Hematopoietic multipotent progenitor cell treated with erythropoietin and hydrocortisone succinate and interleukin-3 and kit ligand, for 8 days (in vitro differentiated cells): ENCODE measurements at regions not wholly inside any gene's neighbourhood (a gene's known extent, or its start where the extent isn't known, plus 50 kb on each side); places are given as distances from the start of the nearest gene placed in this dataset.

Source experiments
- DNase-seq: peaks from one replicate; pipeline ENCODE4 v3.0.0-alpha.2; 2015

DNA sequence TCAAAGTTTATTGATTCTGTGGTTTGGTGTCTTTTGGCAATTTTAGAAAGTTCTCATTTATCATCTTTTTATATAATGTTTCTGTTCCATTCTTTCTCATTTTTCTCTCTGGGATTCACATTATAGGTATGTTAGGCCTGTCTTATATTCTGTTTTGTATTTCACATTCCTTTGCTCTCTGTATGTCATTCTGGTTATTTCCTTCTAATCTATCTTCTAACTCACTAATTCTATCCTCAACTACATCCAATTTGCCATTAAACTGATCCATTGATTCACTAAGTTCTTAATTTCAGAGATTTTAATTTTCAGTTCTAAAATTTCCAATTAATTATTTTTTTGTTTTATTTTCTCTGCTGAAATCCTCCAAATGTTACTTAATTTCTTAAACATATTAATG lies 234.8 kb downstream of the FOXD2 start:
- no peak for DNase-seq

DNA sequence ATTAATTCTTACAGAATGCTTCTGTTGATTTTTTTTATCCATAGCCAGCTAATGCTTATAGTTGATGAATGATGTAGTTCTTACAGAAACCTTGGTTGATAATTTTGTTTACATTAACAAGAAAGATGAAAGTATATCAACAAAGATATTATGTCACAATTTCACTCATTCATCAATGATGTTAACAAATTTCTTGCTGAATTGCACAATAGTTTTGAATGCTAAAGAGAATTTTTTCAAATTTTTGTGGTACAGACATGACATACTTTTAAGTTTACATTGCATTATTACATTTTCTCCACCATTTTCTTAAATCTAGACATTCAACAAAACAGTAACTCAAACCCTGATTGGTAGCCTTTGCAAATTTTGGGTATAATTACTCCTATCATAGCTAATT lies 236.3 kb downstream of the FOXD2 start:
- no peak for DNase-seq

DNA sequence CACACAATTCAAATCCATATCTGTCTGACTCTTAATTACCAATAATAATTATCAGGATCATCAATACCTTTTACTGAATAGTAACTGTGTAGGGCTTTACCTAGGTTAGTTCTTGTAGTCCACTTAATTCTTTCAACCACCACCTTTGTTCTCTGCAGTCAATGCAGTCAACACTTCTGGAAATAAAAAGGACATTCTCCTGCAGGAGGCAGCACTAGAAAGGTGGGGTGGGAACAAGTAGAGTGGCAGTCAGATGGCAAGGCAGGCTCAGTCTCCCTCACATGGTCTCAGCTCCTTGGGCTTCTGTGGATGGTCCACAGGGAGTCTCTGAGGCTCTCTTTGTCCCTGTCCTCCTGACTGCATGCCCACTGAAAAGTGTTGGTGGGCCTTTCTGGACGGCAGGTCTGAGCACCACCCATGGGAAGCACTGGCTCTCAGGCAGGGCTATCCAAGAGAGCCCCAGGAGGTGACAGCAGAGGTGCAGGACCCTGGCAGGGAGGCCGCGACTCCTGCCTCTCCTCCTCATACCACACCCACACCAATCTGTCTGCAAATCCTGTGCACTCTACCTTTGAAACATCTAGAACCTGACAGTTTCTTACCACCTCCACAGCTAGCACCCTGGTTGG lies 237.3 kb downstream of the FOXD2 start:
- no peak for DNase-seq

DNA sequence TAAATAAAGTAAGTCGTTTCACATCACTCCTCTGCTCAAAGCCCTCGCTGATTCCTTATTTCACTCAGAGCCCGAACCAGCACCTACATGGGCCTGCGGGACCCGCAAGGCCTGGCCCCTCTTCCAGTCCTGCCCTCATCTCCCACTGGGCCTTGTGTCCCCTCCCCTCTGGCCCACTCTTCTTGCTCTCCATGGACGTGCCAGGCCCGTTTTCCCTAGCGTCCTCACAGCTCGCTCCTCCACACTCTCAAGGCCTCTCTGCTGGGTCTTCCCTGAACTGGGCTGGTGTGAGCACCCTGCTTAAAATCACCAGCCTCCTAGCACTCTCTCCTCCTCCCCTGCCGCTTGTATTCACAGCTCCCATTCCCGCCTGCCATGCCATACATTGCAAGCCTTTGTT lies 237.9 kb downstream of the FOXD2 start:
- DNase-seq, result no peak

DNA sequence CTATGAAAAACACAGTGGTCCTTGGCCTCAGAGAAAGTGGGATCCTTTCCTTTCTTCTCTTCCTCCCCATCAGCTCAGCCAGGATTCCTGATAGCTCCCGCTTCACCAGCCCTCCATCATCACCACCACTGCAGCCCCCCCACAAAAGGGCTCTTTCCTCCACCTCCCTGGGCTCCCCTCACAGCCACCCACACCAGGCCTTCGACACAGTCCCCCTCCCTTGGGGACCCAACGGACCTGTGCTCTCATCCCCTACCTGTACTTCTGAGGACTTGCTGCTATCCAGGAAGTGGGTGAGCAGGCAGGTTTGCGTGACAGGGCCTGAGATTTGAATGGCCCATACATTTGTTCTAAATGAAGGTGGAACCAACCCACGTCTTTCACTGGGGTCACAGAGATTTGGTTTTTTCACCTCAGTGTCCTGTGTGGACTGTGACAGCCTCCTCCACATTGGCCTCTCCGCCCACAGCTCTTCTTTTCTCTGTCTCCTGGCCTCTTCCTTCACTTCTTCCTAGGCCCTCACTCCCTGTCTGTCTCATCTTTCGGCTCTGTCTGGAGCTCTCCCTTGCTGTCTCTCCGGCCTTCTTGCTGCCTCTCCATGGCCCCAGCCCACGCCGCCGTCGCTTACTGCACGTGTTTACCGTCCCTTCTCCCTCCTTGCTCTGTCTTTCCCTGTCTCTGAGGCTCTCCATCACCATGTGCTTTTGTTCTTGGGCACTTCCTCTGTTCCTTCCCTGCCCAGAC lies 238.6 kb downstream of the FOXD2 start:
- no peak for DNase-seq

DNA sequence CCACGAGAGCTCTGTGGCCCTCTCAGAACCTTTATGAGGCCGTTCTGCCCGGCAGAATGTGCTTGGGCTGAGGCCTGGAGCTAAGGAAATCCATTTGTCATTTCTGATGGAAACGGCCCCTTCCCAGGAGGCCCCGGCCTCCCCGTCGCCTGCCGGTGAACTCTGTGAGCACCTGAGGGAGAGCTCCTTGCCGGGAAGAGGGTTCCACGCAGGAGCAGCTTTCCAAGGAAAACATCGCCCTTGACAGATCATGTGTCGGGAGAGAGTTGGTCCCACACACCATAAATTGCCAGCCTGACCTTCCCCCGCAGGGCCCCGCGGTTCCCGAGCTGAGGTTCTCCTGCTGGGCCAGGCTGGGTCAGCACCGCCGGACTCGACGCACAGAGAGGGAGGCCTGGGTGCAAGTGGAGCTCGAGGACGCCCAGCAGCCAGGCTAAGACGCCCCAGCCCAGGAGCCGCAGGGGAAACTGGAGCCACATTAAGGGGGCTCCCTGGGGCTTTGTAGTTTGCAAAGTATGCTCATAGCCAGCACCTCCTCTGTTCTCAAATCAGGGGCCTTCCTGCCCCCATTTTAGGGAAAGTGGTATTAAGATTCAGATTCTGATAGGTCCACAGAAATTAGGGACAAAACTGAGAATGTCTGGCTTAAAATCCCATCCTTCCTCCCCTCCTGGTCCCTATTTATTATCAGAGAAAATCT lies 239.5 kb downstream of the FOXD2 start:
- DNase-seq, result no peak

DNA sequence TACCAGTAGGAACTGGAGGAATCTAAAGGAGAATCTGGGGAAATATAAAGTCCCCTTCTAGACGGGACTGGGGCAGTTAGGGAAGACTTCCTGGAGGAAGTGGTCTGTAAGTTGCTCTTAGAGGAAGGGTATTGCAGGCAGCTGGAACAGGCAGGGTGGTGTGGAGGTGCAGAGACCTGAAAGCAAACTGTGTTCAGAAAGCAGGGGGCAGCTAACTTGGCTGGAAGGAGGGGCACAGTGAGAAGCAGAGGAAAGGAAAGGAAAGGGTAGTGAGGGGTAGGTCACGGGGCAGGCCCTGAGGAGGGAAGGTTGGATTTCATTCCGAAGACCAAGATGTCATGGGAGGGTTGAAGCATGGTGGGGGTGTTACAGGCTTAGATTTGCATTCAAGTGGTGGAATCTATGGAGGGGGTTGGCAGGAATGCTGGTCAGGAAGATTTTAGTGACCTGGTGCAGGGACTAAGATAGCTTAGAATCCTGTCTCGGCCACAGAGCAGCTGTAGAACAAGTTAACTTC lies 240.7 kb downstream of the FOXD2 start:
- DNase-seq, result no peak

DNA sequence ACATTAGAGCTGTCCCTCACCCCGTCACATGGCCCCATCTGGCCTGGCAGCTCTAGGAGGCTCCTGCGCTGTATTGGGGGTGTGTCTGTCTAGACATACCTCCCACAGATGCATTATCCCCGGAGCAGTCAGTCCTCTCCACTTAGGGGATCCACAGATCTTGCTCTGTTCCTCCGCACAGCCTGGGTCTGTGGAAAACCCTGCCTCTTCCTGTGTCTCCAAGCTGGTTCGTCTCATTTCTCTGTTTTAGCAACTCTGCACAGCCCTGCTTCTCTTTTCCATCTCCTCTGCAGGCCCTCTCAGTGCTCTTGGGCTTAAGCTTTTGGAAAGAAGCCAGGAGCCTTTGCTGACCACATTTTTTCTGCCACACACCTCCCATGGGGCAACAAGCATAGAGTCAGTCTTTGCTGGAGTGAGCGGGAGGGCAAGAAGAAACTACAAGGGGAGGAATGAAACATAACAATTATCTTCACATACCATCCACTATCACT lies 241.5 kb downstream of the FOXD2 start:
- DNase-seq, result no peak

DNA sequence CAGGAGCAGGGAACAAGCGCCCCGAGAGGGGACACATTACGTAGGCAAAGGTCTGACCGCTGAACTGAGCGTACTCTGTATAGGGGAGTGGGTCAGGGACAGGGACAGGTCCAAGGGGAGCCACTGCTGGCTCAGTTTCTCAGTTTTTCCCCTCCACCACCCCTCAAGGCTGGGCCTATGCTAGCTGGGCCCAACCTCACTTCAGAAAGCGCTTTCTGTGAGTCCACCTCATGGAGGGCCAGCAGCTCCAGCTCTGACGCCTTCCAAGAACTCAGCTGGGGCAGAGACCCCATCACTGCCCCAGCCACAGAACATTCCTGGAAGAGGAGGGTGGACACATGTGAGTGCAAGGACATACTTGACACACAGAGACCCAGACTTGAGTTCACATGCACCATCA lies 242.0 kb downstream of the FOXD2 start:
- no peak for DNase-seq

DNA sequence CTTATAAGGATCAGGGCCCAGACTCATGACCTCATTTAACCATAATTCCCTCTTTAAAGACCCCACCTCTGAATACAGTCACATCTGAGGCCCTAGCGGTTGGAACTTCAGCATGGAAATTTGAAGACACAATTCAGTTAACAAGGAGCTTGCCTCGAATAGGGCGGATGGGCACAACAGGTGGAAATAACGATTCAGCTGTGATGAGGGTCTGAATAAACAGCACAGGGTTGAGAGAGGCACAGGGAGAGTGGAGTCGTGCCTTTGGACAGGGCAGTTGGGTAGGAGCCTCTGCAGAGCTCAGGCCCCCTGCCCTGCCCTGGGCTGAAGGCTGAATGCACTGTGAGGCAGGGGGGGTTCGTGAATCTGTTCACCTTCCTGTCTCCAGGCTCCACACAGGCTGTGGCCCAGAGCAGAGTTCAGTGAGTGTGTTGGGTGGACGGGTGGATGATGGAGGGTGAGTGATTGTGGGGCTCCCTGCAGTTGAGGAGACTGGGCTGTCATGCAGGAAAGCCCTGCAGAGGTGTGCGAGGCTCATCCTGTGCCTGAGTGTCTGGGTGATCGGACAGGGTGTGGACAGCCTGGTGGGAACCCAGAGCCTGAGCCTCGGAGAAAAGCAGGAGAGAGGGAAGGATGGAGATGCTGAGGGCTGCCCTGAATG lies 243.1 kb downstream of the FOXD2 start:
- no peak for DNase-seq

DNA sequence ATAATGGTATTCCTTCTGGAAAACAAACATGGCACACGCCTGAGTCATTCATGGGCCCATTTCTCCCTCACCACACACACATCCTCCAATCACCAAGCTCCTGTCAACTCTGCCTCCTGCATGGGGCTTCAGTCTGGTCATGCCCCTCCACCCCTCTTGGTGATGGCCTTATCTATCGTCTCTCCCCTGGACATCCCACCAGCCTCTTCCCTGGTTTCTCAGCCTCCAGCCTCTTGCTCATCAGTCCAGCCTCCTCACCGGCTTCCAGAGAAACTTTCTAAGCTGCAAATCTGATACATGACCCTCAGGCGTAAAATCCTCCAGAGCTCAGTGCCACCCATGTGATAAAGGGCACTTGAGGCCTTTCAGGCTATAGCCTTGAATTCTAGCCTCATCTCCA lies 243.9 kb downstream of the FOXD2 start:
- no peak for DNase-seq

DNA sequence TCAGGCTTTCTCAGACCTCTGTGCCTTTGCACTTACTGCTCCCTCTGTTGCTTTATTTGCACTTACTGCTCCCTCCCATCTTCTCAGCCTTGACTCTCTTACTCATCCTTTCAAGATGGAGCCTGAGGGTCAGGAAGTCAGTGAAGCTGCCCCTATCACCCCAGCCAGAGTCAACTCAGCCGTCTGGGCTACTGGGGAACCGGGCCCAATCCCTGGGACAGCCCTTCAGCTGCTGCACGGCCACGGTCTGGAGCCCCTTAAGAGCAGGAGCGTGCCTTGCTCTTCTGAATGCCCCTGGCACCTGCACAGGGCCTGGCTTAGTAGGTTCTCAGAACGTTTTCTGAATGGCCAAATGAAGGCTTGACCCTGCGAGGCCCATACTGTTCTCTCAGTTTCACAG lies 244.4 kb downstream of the FOXD2 start:
- no peak for DNase-seq

DNA sequence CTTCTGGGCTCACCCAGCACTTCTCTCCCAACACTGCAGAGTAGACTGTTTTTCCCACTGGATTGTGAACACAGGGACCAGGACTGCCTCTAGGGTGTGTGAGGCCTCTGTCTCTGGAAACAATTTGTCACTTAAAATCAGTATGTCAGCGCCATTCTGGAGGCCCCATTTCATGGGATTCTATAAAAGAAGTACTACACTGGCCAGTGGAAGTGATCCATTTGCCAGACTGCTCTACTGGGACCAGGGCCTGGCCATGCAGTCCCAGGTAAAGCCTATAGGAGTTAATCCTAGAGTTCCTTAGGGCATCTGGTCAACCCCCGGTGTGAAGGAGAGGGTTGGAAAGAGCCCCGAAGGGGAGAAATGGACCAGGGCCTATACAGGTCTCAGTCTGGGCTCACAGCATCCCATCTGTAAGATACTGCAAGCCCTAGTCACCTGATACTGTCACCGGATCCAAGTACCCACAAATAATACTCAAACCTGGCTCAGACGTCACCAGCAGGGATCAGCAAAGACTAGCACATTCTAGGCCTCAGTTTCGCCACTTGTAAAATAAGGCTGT lies 245.0 kb downstream of the FOXD2 start:
- DNase-seq, result no peak

DNA sequence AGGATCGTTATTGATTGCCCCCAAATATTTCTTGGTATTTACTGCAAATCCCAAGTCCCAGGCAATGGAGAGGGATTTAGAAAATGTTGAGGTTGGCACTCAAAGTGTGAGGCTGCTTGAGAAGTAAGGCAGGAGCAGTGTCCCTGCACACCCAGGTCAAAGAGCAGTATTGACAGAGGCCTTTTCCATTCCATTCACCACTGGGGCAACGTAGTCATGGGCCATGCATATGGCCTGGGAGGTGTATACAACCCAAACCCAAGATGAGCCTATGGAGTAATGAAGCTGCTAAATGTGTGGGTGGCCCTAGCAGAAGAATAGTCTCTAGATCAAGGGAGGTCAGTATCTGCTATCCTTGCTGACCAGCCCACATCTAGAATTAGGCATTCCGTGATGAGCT lies 245.6 kb downstream of the FOXD2 start:
- DNase-seq, result no peak

DNA sequence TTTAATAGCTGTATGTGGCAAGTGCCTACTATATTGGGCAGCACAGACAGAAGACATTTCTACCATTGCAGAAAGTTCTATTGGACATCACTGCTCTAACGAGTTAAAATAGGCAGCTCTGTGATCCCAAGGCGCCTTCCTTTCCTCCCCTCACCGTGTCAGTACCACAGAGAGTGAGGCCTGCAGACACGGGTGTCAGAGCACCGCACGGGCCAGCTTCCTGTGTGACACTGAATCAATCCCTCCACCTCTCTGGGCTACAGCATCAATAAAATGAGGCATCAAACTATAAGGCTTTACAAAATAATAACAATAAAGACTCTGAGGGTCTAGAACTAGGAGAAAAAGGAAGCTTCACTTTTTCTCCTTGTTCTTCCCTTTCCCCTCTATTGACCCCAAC lies 246.7 kb downstream of the FOXD2 start:
- no peak for DNase-seq

DNA sequence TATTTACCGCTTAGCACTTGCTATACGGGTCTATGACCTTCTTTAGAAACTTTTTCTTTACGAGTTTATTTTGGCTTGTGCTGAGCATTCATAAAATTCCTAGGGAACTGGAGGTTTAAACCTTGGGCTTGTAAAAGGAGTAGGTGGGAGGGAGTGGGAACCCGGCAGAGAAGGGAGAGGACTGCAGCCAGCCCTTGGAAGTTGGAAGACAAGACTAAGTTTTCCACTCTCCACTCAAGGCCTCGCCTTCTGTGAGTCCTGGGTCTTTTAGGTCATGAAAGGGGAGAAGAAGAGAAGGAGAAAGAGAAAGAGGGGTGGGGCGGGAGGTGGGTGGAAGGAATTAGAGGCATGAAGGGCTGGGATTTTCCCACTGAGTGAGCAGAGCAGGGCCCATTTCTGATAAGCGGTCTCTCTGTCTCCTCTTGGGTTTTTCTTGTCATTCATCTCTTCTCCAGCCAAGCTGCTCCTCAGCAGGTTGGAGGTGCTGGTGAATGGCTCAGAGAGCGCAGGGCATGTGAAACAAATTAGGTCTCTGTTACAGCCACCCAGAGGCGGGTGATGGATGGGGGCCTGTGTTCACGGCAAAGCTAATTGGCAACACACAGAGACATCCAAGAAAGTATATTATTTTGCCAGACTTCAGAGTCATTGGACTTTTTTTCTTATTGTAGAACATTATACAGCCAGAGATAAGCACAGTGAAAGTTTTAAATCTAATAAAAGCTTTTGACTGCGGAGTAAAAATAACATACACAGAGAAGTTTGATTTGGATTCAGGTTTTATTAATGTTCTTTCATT lies 247.3 kb downstream of the FOXD2 start:
- DNase-seq, result no peak

DNA sequence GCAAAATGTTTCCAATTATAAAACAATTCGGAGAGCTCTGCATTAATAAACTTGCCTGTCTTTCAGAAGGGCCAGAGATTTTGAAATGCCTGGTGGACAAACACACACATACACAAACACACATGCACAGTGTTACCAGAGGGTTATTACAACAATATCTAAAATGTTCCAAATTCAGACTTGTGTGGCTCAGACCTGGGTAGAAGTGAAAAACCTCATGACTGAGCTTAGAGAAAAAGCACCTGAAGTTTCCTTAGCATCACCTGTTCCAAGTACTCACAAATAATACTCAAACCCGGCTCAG lies 247.9 kb downstream of the FOXD2 start:
- no peak for DNase-seq

DNA sequence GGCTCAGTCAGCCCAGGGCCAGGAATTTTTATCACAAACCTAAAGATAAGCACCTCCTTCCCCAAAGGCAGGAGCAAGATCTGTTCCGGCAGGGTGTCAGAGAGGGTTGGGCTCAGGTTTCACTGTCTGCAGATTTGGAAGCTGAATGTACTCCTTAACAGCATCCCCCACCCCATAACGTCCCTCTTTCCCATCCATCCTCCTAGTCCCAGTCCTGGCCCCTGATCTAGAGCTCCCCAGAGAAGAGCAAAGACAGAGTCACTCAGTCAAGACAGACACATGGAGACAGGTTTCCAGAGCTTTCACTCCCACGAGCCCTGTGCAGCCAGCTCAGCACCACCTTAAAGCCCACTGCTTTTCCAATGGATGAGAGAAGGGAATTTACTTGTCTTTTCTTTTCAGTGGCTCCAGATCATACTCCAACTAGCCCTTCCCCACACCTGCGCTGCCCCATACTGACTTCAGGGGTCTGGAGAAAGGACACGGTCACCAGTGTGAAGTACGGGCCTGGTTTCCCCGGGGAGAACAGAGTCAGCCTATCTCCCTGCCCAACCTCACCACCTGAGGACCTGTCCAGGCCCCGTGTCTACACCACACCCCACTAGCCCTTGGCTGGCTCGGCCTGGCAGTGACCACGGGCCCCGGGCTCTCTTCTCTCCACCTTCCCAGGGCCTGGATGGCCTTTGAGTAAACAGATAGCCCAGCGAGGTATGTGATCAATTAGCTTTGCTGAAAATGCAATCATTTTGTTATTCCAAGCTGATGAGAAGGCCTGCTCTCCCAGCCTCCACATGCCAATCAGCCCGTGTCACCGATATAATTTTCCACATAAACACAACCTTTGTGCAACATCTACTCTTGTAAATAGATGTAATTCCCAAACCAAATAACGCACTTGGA lies 249.1 kb downstream of the FOXD2 start:
- no peak for DNase-seq

DNA sequence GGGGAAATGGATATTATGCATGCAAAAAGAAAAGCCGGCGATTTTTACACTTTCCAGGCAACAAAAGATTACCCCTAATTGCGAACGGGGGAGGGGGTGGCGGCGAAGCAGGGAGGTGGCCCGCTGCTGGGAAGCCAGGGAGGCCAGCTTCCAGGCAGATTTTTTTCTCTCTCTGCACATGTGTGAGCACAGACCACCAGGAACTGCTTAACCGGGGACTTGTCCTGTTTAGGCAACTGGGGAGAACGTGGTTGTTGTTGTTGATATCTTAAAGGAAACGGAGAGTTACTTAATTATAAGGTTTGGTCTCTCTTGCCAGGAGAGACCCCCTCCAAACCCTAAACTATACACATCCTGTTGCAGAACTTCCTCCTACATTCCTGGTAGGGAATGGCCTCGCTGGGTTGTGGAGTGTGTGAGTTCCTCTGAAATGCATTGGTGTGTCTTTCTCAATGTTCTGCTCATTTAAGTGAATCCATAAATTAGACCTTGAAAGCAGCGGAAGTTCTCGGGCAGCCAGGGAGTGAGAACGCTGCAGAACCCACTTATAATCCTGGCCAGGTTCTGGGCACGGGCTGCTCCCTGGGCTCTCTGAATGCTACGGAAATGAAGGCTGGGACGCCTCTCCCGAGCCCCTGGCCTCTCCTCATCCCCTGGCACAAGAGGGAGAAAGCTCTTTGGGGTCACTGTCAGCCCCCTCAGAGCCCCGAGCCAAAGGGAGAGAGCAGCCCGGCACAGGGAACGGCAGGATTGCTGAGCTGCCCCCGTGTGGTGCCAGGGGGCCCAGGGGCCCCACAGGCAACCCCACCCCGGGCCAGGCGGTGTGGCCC lies 250.0 kb downstream of the FOXD2 start:
- no peak for DNase-seq
